T-cell (primary cell): ENCODE measurements at regions not wholly inside any gene's neighbourhood (a gene's known extent, or its start where the extent isn't known, plus 50 kb on each side); places are given as distances from the start of the nearest gene placed in this dataset.
A peak's percentile ranks its signal among the peaks of the same experiment; 100 is the strongest.
"Not testable (repeated sequence)": the region's sequence is repeated elsewhere in the genome, so short reads cannot be mapped to it uniquely, and the experiment has no call there.

Experiments
- ATAC-seq, 4 experiments: fragments of 200-7000 bp in 3 of 4; fragments of 150-1000 bp in 1 of 4; cut with Tn5 transposase; replicated peaks in 1 of 4; 1 replicate in 3 of 4; 2 replicates in 1 of 4; pipeline ENCODE4 v1.10.0; 2021; ENCODE audit warnings: moderate library complexity in 3 of 4, mild to moderate bottlenecking in 2 of 4, moderate number of reproducible peaks in 1 of 4
- CTCF ChIA-PET, 2 donors: fragments of 300-600 bp; sonication (Branson Sonifier 250); formaldehyde crosslinking; loops; one replicate each; lab custom pipeline; 2022; ENCODE audit warnings: antibody characterized with exemption in 2 of 2; lab: Charles Lee
- POLR2A ChIA-PET, 2 donors: fragments of 300-600 bp; sonication (Branson Sonifier 250); formaldehyde crosslinking; loops; one replicate each; lab custom pipeline; 2022; ENCODE audit warnings: antibody characterized with exemption in 2 of 2; lab: Charles Lee
- DNase-seq, 35 experiments: peaks; one replicate each; pipeline versions ENCODE4 v3.0.0 to v3.0.0-alpha.2; 2013 to 2023
- H3K27ac ChIP-seq: one replicate; pipeline ENCODE4 v1.5.1; 2013; ENCODE audit warnings: low read length
- H3K27me3 ChIP-seq, 2 experiments: replicated peaks in 1 of 2; 1 replicate in 1 of 2; 2 replicates in 1 of 2; pipeline versions ENCODE4 v1.6.1 to v1.7.0; 2013; ENCODE audit warnings: low read length in 1 of 2, mixed read lengths in 1 of 2; ENCODE audit not compliant: control insufficient read depth in 2 of 2, insufficient read depth in 2 of 2; ENCODE audit errors: extremely low read depth in 1 of 2
- H3K36me3 ChIP-seq, 2 donors: 1 replicate in 1 of 2; 2 replicates in 1 of 2; pipeline versions ENCODE4 v1.6.1 to v1.7.0; 2013; ENCODE audit warnings: low read length in 1 of 2; ENCODE audit not compliant: control insufficient read depth in 2 of 2, insufficient read depth in 1 of 2; ENCODE audit errors: extremely low read depth in 1 of 2
- H3K4me1 ChIP-seq, 2 experiments: 1 replicate in 1 of 2; 2 replicates in 1 of 2; pipeline versions ENCODE4 v1.6.1 to v1.7.0; 2013; ENCODE audit warnings: low read length in 2 of 2, mixed read lengths in 1 of 2; ENCODE audit not compliant: insufficient read depth in 2 of 2, control insufficient read depth in 1 of 2; ENCODE audit errors: extremely low read depth in 1 of 2
- H3K4me3 ChIP-seq, 2 donors: 1 replicate in 1 of 2; 2 replicates in 1 of 2; pipeline versions ENCODE4 v1.5.1 to v1.7.0; 2013; ENCODE audit warnings: mild to moderate bottlenecking in 2 of 2, low read length in 1 of 2, moderate library complexity in 1 of 2; ENCODE audit not compliant: control insufficient read depth in 1 of 2; ENCODE audit errors: extremely low read depth in 1 of 2
- H3K9me3 ChIP-seq: 2 replicates; pipeline ENCODE4 v1.7.0; 2013
- H3K27ac Mint-ChIP-seq, 2 donors: one replicate each; pipeline ENCODE4 v1.8.0; 2020 to 2021; ENCODE audit warnings: mild to moderate bottlenecking in 2 of 2, mixed read lengths in 2 of 2
- H3K27me3 Mint-ChIP-seq, 2 donors: one replicate each; pipeline ENCODE4 v1.8.0; 2021 to 2022; ENCODE audit warnings: mixed read lengths in 2 of 2
- H3K36me3 Mint-ChIP-seq: one replicate; pipeline ENCODE4 v1.8.0; 2021; ENCODE audit warnings: mixed read lengths
- H3K4me1 Mint-ChIP-seq, 3 donors: one replicate each; pipeline ENCODE4 v1.8.0; 2020 to 2022; ENCODE audit warnings: mixed read lengths in 3 of 3, mild to moderate bottlenecking in 1 of 3
- H3K4me3 Mint-ChIP-seq, 3 donors: one replicate each; pipeline ENCODE4 v1.8.0; 2020 to 2022; ENCODE audit warnings: mild to moderate bottlenecking in 3 of 3, mixed read lengths in 3 of 3, moderate library complexity in 3 of 3
- H3K9me3 Mint-ChIP-seq, 3 donors: one replicate each; pipeline ENCODE4 v1.8.0; 2020 to 2022; ENCODE audit warnings: mixed read lengths in 3 of 3
- WGBS: methylation state at CpG from one replicate; pipeline ENCODE4 v1.1.5; 2013; ENCODE audit warnings: missing lambda C conversion rate; ENCODE audit not compliant: insufficient coverage; 5-methylcytosine and 5-hydroxymethylcytosine counted together

DNA sequence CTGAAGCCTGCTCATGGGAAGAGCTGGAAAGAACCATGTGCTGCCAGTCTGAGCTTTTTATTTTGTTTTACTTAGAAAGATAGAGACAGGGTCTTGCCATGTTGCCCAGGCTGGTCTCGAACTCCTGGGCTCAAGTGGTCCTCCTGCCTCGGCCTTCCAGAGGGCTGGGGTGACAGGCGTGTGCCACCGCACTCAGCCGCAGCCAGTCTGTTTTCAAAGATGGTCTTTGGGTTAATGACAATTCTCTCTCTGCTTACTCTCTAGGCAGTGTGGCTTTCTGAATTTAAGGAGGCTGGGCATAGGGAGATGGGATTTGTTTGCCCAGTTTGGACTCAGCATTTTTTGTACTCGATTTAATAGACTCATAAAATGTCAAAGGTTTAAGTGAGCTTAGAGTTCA, 1357.9 kb downstream of the CDH12 start:
- CTCF ChIA-PET, H3K4me1 Mint-ChIP-seq, H3K36me3 ChIP-seq, H3K27ac Mint-ChIP-seq, H3K9me3 ChIP-seq, H3K27me3 ChIP-seq, H3K9me3 Mint-ChIP-seq, H3K4me3 Mint-ChIP-seq, H3K27me3 Mint-ChIP-seq, H3K4me3 ChIP-seq, ATAC-seq, DNase-seq, H3K27ac ChIP-seq, POLR2A ChIA-PET, H3K4me1 ChIP-seq: not testable (repeated sequence)
- H3K36me3 Mint-ChIP-seq = peaks cover 23% of the 10 kb centered on the region
- WGBS = 98% methylated on average over 5 of the region's 6 CpGs

DNA sequence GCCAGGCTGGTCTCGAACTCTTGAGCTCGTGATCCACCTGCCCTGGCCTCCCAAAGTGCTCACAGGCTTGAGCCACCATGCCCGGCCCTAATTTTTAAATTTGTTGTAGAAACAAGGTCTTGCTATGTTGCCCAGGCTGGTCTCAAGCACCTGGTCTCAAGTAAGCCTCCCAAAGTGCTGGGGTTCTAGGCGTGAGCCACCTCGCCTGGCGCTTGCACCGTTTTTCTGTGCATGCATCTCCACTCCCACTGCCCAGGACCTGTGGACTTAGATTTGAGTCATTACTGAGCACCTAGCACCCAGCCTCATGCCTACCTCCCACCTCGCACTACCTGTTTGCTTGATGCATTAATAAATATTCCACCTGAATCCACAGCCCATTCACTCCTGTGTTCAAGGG, 1359.1 kb downstream of the CDH12 start:
- H3K27me3 ChIP-seq, H3K9me3 ChIP-seq, H3K27me3 Mint-ChIP-seq, CTCF ChIA-PET, H3K36me3 ChIP-seq, H3K4me1 Mint-ChIP-seq, H3K4me3 Mint-ChIP-seq, ATAC-seq, H3K27ac Mint-ChIP-seq, H3K4me3 ChIP-seq, H3K4me1 ChIP-seq, H3K27ac ChIP-seq, DNase-seq, POLR2A ChIA-PET, H3K9me3 Mint-ChIP-seq: not testable (repeated sequence)
- H3K36me3 Mint-ChIP-seq = peaks cover 23% of the 10 kb centered on the region
- WGBS = 100% methylated on average over 1 of the region's 8 CpGs

DNA sequence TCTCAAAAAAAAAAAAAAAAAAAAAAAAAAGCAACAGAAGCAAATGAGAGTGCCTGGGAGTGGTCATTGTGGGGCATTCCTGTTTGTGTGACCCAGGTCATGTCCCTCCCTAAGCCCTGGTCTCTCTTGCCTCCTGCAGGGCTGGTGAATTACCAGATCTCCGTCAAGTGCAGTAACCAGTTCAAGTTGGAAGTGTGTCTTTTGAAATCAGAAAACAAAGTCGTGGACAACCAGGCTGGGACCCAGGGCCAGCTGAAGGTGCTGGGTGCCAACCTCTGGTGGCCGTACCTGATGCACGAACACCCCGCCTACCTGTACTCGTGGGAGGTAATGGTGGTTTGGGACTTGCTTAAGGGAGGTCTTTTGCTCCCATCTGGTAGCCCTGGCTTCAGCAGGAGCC, 1362.0 kb downstream of the CDH12 start:
- H3K36me3 Mint-ChIP-seq = peaks cover 14% of the 10 kb centered on the region
- ATAC-seq, CTCF ChIA-PET, H3K9me3 ChIP-seq, H3K9me3 Mint-ChIP-seq, H3K4me3 ChIP-seq, H3K27me3 ChIP-seq, H3K4me1 Mint-ChIP-seq, H3K4me3 Mint-ChIP-seq, H3K27ac ChIP-seq, H3K4me1 ChIP-seq, H3K27me3 Mint-ChIP-seq, H3K36me3 ChIP-seq, H3K27ac Mint-ChIP-seq, POLR2A ChIA-PET: not testable (repeated sequence)
- 100% methylated on average over 2 of the region's 6 CpGs for WGBS
- peak in 1 of 35 experiments; percentile 18 for DNase-seq

DNA sequence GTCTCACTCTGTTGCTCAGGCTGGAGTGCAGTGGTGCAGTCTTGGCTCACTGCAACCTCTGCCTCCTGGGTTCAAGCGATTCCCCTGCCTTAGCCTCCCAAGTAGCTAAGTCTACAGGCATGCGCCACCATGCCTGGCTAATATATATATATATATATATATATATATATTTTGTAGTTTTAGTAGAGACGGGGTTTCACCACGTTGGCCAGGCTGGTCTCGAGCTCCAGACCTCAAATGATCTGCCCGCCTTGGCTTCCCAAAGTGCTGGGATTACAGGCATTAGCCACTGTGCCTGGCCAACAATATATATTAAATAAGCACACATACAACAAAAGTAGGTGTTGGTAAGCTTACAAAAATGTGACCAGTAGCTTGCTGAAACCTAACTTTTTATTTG, 1364.3 kb downstream of the CDH12 start:
- CTCF ChIA-PET, H3K4me1 Mint-ChIP-seq, H3K4me3 ChIP-seq, H3K36me3 ChIP-seq, H3K9me3 Mint-ChIP-seq, H3K27me3 ChIP-seq, DNase-seq, H3K9me3 ChIP-seq, ATAC-seq, H3K27ac Mint-ChIP-seq, H3K4me1 ChIP-seq, H3K4me3 Mint-ChIP-seq, H3K27me3 Mint-ChIP-seq, H3K27ac ChIP-seq: not testable (repeated sequence)
- peaks cover 10% of the 10 kb centered on the region for H3K36me3 Mint-ChIP-seq
- POLR2A ChIA-PET = interaction anchor here in 1 of 2 donors (0.6 kb wide), 1 partner anchor 29 kb away, joined by 4 read pairs; no protein-coding TSS in a partner anchor
- WGBS = no CpG with 5 or more reads among the region's 6 CpGs

DNA sequence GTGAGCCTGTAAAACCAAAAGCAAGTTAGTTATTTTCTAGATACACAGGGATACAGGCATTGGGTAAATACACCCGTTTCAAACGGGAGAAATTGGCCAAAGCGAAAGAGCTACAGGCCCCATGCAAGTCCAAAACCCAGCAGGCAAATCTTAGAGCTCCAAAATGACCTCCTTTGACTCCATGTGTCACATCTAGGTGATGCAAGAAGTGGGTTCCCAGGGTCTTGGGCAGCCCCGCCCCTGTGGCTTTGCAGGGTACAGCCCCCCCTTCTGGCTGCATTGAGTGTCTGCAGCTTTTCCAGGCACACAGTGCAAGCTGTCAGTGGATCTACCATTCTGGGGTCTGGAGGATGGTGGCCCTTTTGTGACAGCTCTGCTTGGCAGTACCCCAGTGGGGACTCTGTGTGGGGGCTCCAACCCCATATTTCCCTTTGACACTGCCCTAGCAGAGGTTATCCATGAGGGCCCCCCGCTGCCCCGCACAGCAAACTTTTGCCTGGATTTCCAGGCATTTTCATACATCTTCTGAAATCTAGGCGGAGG, 1367.6 kb downstream of the CDH12 start:
- H3K9me3 ChIP-seq, CTCF ChIA-PET, H3K4me1 ChIP-seq, H3K9me3 Mint-ChIP-seq, H3K36me3 ChIP-seq, H3K27me3 ChIP-seq, H3K4me3 ChIP-seq, H3K27ac ChIP-seq, H3K27me3 Mint-ChIP-seq, H3K4me3 Mint-ChIP-seq, H3K27ac Mint-ChIP-seq, POLR2A ChIA-PET, ATAC-seq: not testable (repeated sequence)
- peak in 3 of 35 experiments; percentile 17 to 23 (median 17) for DNase-seq
- H3K36me3 Mint-ChIP-seq = peaks cover 24% of the 10 kb centered on the region
- WGBS = 100% methylated on average over 3 of the region's 7 CpGs
- H3K4me1 Mint-ChIP-seq = peaks cover 0 to 20% (median 10%) of the 10 kb centered on the region in 3 donors

DNA sequence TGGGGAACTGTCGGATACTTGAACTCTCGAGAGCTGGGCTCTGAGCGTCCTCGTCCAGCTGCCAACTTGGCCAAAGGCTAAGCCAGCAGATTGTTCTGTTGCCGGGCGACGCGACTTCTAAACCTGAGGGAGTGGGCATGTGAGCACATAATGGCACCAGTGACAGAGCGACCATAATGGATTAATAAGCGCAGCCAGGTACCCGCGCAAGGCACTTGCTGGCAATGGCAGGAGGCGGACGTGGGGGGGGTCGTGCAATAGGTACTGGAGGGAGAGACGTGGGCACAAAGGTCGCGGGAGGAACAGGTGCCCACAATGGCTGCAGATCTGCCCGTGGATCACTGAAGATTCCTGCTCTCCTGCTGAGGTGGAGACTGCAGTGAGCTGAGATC, 1368.7 kb downstream of the CDH12 start:
- H3K27me3 ChIP-seq, H3K27ac ChIP-seq, H3K9me3 Mint-ChIP-seq, H3K4me3 ChIP-seq, DNase-seq, H3K36me3 ChIP-seq, H3K27me3 Mint-ChIP-seq, H3K9me3 ChIP-seq, POLR2A ChIA-PET, H3K4me3 Mint-ChIP-seq, H3K4me1 ChIP-seq, ATAC-seq, CTCF ChIA-PET, H3K27ac Mint-ChIP-seq: not testable (repeated sequence)
- peaks cover 0 to 20% (median 10%) of the 10 kb centered on the region in 3 donors for H3K4me1 Mint-ChIP-seq
- WGBS = no CpG with 5 or more reads among the region's 19 CpGs
- peaks cover 28% of the 10 kb centered on the region for H3K36me3 Mint-ChIP-seq
